ENCODE measurements at regions not wholly inside any gene's neighbourhood (a gene's known extent, or its start where the extent isn't known, plus 50 kb on each side); places are given as distances from the start of the nearest gene placed in this dataset.

DNA sequence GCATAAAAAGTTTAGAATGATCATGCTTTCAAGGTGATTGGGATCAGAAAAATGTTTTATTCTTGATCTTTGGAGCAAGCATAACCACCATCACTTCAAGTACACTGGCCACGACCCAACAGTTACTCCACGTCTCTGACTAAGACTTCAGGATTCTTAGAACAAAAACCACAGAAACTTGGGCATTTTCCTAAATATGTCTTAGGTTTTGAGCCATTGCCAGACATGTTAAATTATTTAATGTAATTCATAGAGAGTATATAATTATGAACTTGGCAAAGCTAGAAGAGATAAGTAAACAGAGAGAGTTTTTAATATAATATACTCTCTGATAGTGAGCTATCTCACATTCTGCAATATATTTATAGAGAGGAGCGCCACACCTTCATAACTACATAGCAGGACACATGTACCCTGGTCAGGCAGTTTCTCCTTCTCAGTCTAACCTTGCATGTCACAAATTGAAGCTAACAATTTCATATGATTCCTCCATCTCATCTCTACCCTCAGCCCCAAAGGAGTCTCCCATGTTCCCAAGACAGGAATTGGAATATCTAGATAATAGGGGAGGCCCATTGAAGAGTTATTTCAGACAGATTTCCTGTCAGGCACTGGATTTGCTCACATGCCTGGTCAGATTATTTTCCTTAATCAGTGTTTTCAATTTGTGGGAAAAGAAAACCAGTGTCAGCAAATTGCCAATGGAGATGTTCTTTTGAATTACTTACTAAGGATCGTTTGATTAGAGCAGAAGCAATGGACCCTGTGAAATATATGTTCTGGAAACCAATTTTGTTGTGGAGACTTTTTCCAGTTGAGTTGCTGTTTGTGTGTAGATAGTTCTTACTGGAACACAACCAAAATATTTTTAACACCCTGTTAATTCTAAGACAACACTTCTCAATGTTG lies 61.7 kb upstream of the GUCY1A1 start:
- Histone ChIP-seq H3K27ac (ENCODE audit: low read length) (no peak overlapping the region), H3K4me1 (ENCODE audit: control insufficient read depth, insufficient read depth, low read length) (no peaks in the 10 kb centered on the region), H3K9me3 (ENCODE audit: control insufficient read depth, insufficient read depth, low read length) (no peaks in the 10 kb centered on the region), H3K4me3 (ENCODE audit: low read length) (no peak overlapping the region), H3K36me3 (ENCODE audit: control insufficient read depth, insufficient read depth, low read length) (no peaks in the 10 kb centered on the region), H3K27me3 (ENCODE audit: control insufficient read depth, insufficient read depth, low read length) (no peaks in the 10 kb centered on the region)
- WGBS (ENCODE audit: insufficient coverage, insufficient read length), result no CpG with 5 or more reads among the region's 4 CpGs
- no peak for DNase-seq (ENCODE audit: low read depth, low spot score)

DNA sequence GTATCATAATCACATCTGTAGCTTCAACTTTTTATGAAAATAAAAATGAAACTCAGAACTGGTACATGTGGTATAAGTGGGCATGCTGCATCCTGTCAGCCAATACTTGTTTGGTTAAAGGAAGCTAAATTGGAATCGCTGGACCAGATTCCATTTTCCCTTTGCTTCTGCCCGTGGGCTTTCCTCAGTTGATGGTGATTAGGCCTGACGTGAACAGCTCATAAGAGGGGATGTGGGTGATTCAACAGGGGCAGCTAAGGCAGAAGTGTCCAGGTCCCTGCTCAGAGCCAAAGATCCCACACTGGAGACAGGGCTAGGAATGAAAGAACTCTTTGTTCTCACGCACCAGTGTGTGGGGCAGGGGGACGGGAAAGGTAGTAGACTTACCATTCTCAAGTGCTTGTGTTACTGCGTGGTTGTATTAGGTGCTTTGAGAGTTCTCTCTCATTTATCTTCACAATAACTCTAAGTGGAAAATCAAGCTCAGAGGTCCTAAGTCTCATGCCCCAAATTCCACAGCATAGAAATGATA lies 63.2 kb upstream of the GUCY1A1 start:
- H3K4me3 ChIP-seq (ENCODE audit: low read length), result no peak overlapping the region
- DNase-seq (ENCODE audit: low read depth, low spot score), result no peak
- no peaks in the 10 kb centered on the region for H3K36me3 ChIP-seq (ENCODE audit: control insufficient read depth, insufficient read depth, low read length)
- H3K27me3 ChIP-seq (ENCODE audit: control insufficient read depth, insufficient read depth, low read length), result no peaks in the 10 kb centered on the region
- no CpG with 5 or more reads among the region's 6 CpGs for WGBS (ENCODE audit: insufficient coverage, insufficient read length)
- H3K4me1 ChIP-seq (ENCODE audit: control insufficient read depth, insufficient read depth, low read length), result no peaks in the 10 kb centered on the region
- H3K9me3 ChIP-seq (ENCODE audit: control insufficient read depth, insufficient read depth, low read length), result no peaks in the 10 kb centered on the region
- H3K27ac ChIP-seq (ENCODE audit: low read length), result no peak overlapping the region

DNA sequence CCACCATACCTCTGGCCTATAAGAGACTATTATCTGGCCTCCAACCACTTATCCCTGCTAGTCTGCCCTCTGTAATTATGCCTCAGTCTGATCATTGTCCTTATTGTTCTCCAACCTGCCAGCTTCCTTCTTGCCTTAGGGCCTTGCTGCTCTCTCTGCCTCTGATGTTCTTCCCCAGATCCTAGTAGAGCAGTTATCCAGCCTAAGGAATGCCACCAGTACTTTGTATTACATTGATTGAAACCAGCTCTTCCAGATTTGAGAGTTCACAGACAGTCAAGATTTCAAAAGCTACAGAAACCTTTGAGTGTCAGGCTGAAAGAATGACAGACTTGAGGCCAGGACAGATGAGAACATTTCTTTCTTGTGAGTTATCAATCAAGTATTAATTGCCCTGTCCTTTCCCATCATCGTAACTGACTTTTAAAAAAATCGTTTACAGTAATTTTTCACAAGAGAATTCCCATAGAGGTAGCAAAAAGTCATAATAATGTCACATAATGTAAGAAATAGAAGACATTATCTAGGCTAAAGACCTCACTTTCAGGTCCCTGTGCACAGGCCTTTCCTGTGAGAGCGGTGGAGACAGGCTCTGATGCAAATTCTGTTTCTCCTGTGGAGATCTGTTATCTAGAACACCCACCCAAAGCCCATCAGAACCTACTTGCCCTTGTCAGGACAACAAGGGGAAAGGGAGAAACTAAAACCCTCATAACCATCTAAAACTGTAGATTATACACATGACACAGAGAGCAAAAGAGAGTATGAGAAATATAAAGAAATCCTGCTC lies 64.1 kb upstream of the GUCY1A1 start:
- Histone ChIP-seq H3K4me3 (ENCODE audit: low read length) (no peak overlapping the region), H3K27me3 (ENCODE audit: control insufficient read depth, insufficient read depth, low read length) (no peaks in the 10 kb centered on the region), H3K27ac (ENCODE audit: low read length) (no peak overlapping the region), H3K9me3 (ENCODE audit: control insufficient read depth, insufficient read depth, low read length) (no peaks in the 10 kb centered on the region), H3K36me3 (ENCODE audit: control insufficient read depth, insufficient read depth, low read length) (no peaks in the 10 kb centered on the region), H3K4me1 (ENCODE audit: control insufficient read depth, insufficient read depth, low read length) (no peaks in the 10 kb centered on the region)
- no CpG with 5 or more reads among the region's 3 CpGs for WGBS (ENCODE audit: insufficient coverage, insufficient read length)
- DNase-seq (ENCODE audit: low read depth, low spot score), result no peak

GRCh38 chr4:155600244-155600643 lies 66.4 kb upstream of the GUCY1A1 start:
- Histone ChIP-seq H3K36me3 (ENCODE audit: control insufficient read depth, insufficient read depth, low read length) (no peaks in the 10 kb centered on the region), H3K4me3 (ENCODE audit: low read length) (no peak overlapping the region)
- no CpG with 5 or more reads among the region's 5 CpGs for WGBS (ENCODE audit: insufficient coverage, insufficient read length)

GRCh38 chr4:155599596-155599995 lies 67.1 kb upstream of the GUCY1A1 start:
- DNase-seq (ENCODE audit: low read depth, low spot score), result no peak
- no peak overlapping the region for H3K4me3 ChIP-seq (ENCODE audit: low read length)
- H3K4me1 ChIP-seq (ENCODE audit: control insufficient read depth, insufficient read depth, low read length), result no peaks in the 10 kb centered on the region
- no peaks in the 10 kb centered on the region for H3K9me3 ChIP-seq (ENCODE audit: control insufficient read depth, insufficient read depth, low read length)
- no peaks in the 10 kb centered on the region for H3K36me3 ChIP-seq (ENCODE audit: control insufficient read depth, insufficient read depth, low read length)
- no peaks in the 10 kb centered on the region for H3K27me3 ChIP-seq (ENCODE audit: control insufficient read depth, insufficient read depth, low read length)
- no peak overlapping the region for H3K27ac ChIP-seq (ENCODE audit: low read length)

More at GRCh38 chr4:155600244-155600643, 66.4 kb upstream of the GUCY1A1 start:
- Histone ChIP-seq H3K27ac (ENCODE audit: low read length) (no peak overlapping the region), H3K4me1 (ENCODE audit: control insufficient read depth, insufficient read depth, low read length) (no peaks in the 10 kb centered on the region), H3K9me3 (ENCODE audit: control insufficient read depth, insufficient read depth, low read length) (no peaks in the 10 kb centered on the region), H3K27me3 (ENCODE audit: control insufficient read depth, insufficient read depth, low read length) (no peaks in the 10 kb centered on the region)
- DNase-seq (ENCODE audit: low read depth, low spot score), result no peak

- Histone ChIP-seq H3K4me3 (ENCODE audit: low read length) (no peak overlapping the region), H3K27me3 (ENCODE audit: control insufficient read depth, insufficient read depth, low read length) (no peaks in the 10 kb centered on the region), H3K4me1 (ENCODE audit: control insufficient read depth, insufficient read depth, low read length) (no peaks in the 10 kb centered on the region), H3K27ac (ENCODE audit: low read length) (no peak overlapping the region), H3K36me3 (ENCODE audit: control insufficient read depth, insufficient read depth, low read length) (no peaks in the 10 kb centered on the region), H3K9me3 (ENCODE audit: control insufficient read depth, insufficient read depth, low read length) (no peaks in the 10 kb centered on the region)
- no CpG with 5 or more reads among the region's 6 CpGs for WGBS (ENCODE audit: insufficient coverage, insufficient read length)
- no peak for DNase-seq (ENCODE audit: low read depth, low spot score)
These were observed 67.6 kb upstream of the GUCY1A1 start for GRCh38 chr4:155599085-155599484.

GRCh38 chr4:155597933-155598451 lies 68.7 kb upstream of the GUCY1A1 start:
- Histone ChIP-seq H3K4me1 (ENCODE audit: control insufficient read depth, insufficient read depth, low read length) (no peaks in the 10 kb centered on the region), H3K9me3 (ENCODE audit: control insufficient read depth, insufficient read depth, low read length) (no peaks in the 10 kb centered on the region), H3K4me3 (ENCODE audit: low read length) (no peak overlapping the region), H3K27me3 (ENCODE audit: control insufficient read depth, insufficient read depth, low read length) (no peaks in the 10 kb centered on the region), H3K36me3 (ENCODE audit: control insufficient read depth, insufficient read depth, low read length) (no peaks in the 10 kb centered on the region), H3K27ac (ENCODE audit: low read length) (no peak overlapping the region)
- WGBS (ENCODE audit: insufficient coverage, insufficient read length), result no CpG with 5 or more reads among the region's 3 CpGs
- DNase-seq (ENCODE audit: low read depth, low spot score), result no peak

GRCh38 chr4:155597281-155597680 lies 69.4 kb upstream of the GUCY1A1 start:
- H3K4me1 ChIP-seq (ENCODE audit: control insufficient read depth, insufficient read depth, low read length), result no peaks in the 10 kb centered on the region

DNA sequence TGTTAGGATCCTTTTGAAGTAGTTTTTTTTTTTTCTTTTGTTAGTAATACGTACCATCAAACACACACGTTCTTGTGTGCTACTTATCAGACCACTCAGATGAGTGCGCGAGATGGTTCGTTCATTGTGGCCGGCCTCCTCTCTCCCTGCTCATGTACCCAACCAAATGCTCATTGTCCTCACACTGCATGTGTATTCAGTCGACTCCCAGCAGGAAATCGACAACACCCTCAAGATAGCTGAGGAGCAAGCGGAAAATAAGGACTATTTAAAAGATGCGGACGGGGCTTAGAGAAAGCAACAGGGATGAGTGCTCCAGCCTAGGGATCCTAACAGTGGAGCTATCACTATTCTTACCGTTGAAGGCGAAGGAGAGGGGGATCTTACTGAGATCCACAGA lies 72.9 kb upstream of the GUCY1A1 start:
- WGBS (ENCODE audit: insufficient coverage, insufficient read length), result no CpG with 5 or more reads among the region's 13 CpGs
- Histone ChIP-seq H3K27ac (ENCODE audit: low read length) (no peak overlapping the region), H3K4me1 (ENCODE audit: control insufficient read depth, insufficient read depth, low read length) (no peaks in the 10 kb centered on the region), H3K36me3 (ENCODE audit: control insufficient read depth, insufficient read depth, low read length) (no peaks in the 10 kb centered on the region), H3K4me3 (ENCODE audit: low read length) (no peak overlapping the region), H3K27me3 (ENCODE audit: control insufficient read depth, insufficient read depth, low read length) (no peaks in the 10 kb centered on the region), H3K9me3 (ENCODE audit: control insufficient read depth, insufficient read depth, low read length) (no peaks in the 10 kb centered on the region)
- no peak for DNase-seq (ENCODE audit: low read depth, low spot score)

More at GRCh38 chr4:155597281-155597680, 69.4 kb upstream of the GUCY1A1 start:
- no peaks in the 10 kb centered on the region for H3K36me3 ChIP-seq (ENCODE audit: control insufficient read depth, insufficient read depth, low read length)
- no peaks in the 10 kb centered on the region for H3K27me3 ChIP-seq (ENCODE audit: control insufficient read depth, insufficient read depth, low read length)
- H3K27ac ChIP-seq (ENCODE audit: low read length), result no peak overlapping the region
- WGBS (ENCODE audit: insufficient coverage, insufficient read length), result no CpG with 5 or more reads among the region's 1 CpG
- no peak overlapping the region for H3K4me3 ChIP-seq (ENCODE audit: low read length)
- H3K9me3 ChIP-seq (ENCODE audit: control insufficient read depth, insufficient read depth, low read length), result no peaks in the 10 kb centered on the region
- no peak for DNase-seq (ENCODE audit: low read depth, low spot score)

- H3K4me3 ChIP-seq (ENCODE audit: low read length), result no peak overlapping the region
- no peaks in the 10 kb centered on the region for H3K36me3 ChIP-seq (ENCODE audit: control insufficient read depth, insufficient read depth, low read length)
- no CpG with 5 or more reads among the region's 1 CpG for WGBS (ENCODE audit: insufficient coverage, insufficient read length)
- DNase-seq (ENCODE audit: low read depth, low spot score), result no peak
- no peaks in the 10 kb centered on the region for H3K4me1 ChIP-seq (ENCODE audit: control insufficient read depth, insufficient read depth, low read length)
- no peak overlapping the region for H3K27ac ChIP-seq (ENCODE audit: low read length)
- no peaks in the 10 kb centered on the region for H3K9me3 ChIP-seq (ENCODE audit: control insufficient read depth, insufficient read depth, low read length)
- no peaks in the 10 kb centered on the region for H3K27me3 ChIP-seq (ENCODE audit: control insufficient read depth, insufficient read depth, low read length)
These were observed 73.7 kb upstream of the GUCY1A1 start for GRCh38 chr4:155592938-155593297.
